GM23338 (cell line): ENCODE measurements at regions not wholly inside any gene's neighbourhood (a gene's known extent, or its start where the extent isn't known, plus 50 kb on each side); places are given as distances from the start of the nearest gene placed in this dataset.

Source experiments
- ATAC-seq: fragments of 200-7000 bp; cut with Tn5 transposase; 3 replicates; pipeline ENCODE4 v1.9.1; 2020
- DNase-seq: peaks from one replicate; pipeline ENCODE4 v3.0.0-alpha.2; 2015; ENCODE audit warnings: low spot score
- H2AFZ ChIP-seq: fragments of 200-600 bp; sonication (generic); 2 replicates; pipeline ENCODE4 v1.8.0; 2016; ENCODE audit warnings: antibody characterized with exemption, mild to moderate bottlenecking, moderate library complexity
- H3F3A ChIP-seq: fragments of 200-600 bp; sonication (generic); replicated peaks from 2 replicates; pipeline ENCODE4 v1.8.0; 2017; ENCODE audit warnings: antibody characterized with exemption, mixed run types, low read depth
- H3K27ac ChIP-seq: fragments of 200-600 bp; sonication (generic); 2 replicates; pipeline ENCODE4 v1.6.1; 2016; ENCODE audit warnings: low read depth
- H3K27me3 ChIP-seq: fragments of 200-600 bp; sonication (generic); 2 replicates; pipeline ENCODE4 v1.8.0; 2016; ENCODE audit warnings: mild to moderate bottlenecking, mixed run types, moderate library complexity; ENCODE audit not compliant: insufficient read depth
- H3K36me3 ChIP-seq: fragments of 200-600 bp; sonication (generic); 2 replicates; pipeline ENCODE4 v1.8.0; 2016; ENCODE audit warnings: mild to moderate bottlenecking; ENCODE audit not compliant: insufficient read depth
- H3K4me1 ChIP-seq: fragments of 200-600 bp; sonication (generic); 2 replicates; pipeline ENCODE4 v1.8.0; 2016; ENCODE audit warnings: mild to moderate bottlenecking, moderate library complexity; ENCODE audit not compliant: insufficient read depth
- H3K4me2 ChIP-seq: fragments of 200-600 bp; sonication (generic); 2 replicates; pipeline ENCODE4 v1.7.1; 2017; ENCODE audit warnings: mixed run types
- H3K4me3 ChIP-seq: fragments of 200-600 bp; sonication (generic); 2 replicates; pipeline ENCODE4 v1.6.1; 2016; ENCODE audit warnings: mixed run types
- H3K79me2 ChIP-seq: fragments of 200-600 bp; sonication (generic); replicated peaks from 2 replicates; pipeline ENCODE4 v1.8.0; 2017; ENCODE audit warnings: mild to moderate bottlenecking; ENCODE audit not compliant: insufficient read depth
- H3K9me2 ChIP-seq: fragments of 200-600 bp; sonication (generic); 2 replicates; pipeline ENCODE4 v1.8.0; 2017; ENCODE audit not compliant: insufficient read depth
- H4K20me1 ChIP-seq: fragments of 200-600 bp; sonication (generic); replicated peaks from 2 replicates; pipeline ENCODE4 v1.8.0; 2017; ENCODE audit warnings: mild to moderate bottlenecking; ENCODE audit not compliant: insufficient read depth
- H3K27ac Mint-ChIP-seq: 2 replicates; pipeline ENCODE4 v1.8.0; 2020; ENCODE audit warnings: inconsistent platforms, mild to moderate bottlenecking, moderate library complexity, mixed read lengths
- H3K27me3 Mint-ChIP-seq: 3 replicates; pipeline ENCODE4 v1.8.0; 2022; ENCODE audit warnings: low read depth, mild to moderate bottlenecking, moderate library complexity, mixed read lengths, inconsistent platforms; ENCODE audit not compliant: insufficient read depth, poor library complexity
- H3K36me3 Mint-ChIP-seq: 3 replicates; pipeline ENCODE4 v1.8.0; 2021; ENCODE audit warnings: low read depth, mild to moderate bottlenecking, inconsistent platforms, moderate library complexity, mixed read lengths
- H3K4me1 Mint-ChIP-seq: 3 replicates; pipeline ENCODE4 v1.8.0; 2020; ENCODE audit warnings: mild to moderate bottlenecking, inconsistent platforms, mixed read lengths
- H3K4me3 Mint-ChIP-seq: 3 replicates; pipeline ENCODE4 v1.8.0; 2021; ENCODE audit warnings: moderate library complexity, mild to moderate bottlenecking, inconsistent platforms, mixed read lengths
- H3K9me3 Mint-ChIP-seq: 3 replicates; pipeline ENCODE4 v1.8.0; 2020; ENCODE audit warnings: moderate library complexity, mild to moderate bottlenecking, inconsistent platforms, mixed read lengths
- EZH2phosphoT487 ChIP-seq: fragments of 200-600 bp; sonication (generic); IDR thresholded peaks from one replicate; pipeline ENCODE4 v1.8.1; 2018; ENCODE audit warnings: antibody characterized with exemption; ENCODE audit not compliant: unreplicated experiment
- NANOG ChIP-seq: IDR thresholded peaks from 2 replicates; pipeline ENCODE4 v1.6.1; 2016; ENCODE audit warnings: antibody characterized with exemption, borderline replicate concordance
- POLR2AphosphoS5 ChIP-seq: IDR thresholded peaks from 2 replicates; pipeline ENCODE4 v1.6.1; 2016; ENCODE audit warnings: antibody characterized with exemption, low read depth
- STAT1 ChIP-seq: IDR thresholded peaks from one replicate; pipeline ENCODE4 v1.6.1; 2016; ENCODE audit warnings: antibody characterized with exemption; ENCODE audit not compliant: unreplicated experiment
- ZNF114 ChIP-seq: fragments of 250-450 bp; sonication (Bioruptor Pico); IDR thresholded peaks from 2 replicates; pipeline ENCODE4 v1.5.0; 2020; ENCODE audit warnings: mild to moderate bottlenecking, moderate library complexity
- ZNF331 ChIP-seq: fragments of 250-450 bp; sonication (Bioruptor Pico); IDR thresholded peaks from 2 replicates; pipeline ENCODE4 v1.5.0; 2020; ENCODE audit warnings: low read depth, mild to moderate bottlenecking, moderate library complexity
- TF ChIP-seq, protein P1 (sequence below): fragments of 250-450 bp; sonication (Bioruptor Pico); IDR thresholded peaks from 2 replicates; pipeline ENCODE4 v1.5.0; 2020; ENCODE audit warnings: mild to moderate bottlenecking, moderate library complexity
- TF ChIP-seq, protein P2 (sequence below), 2 experiments: fragments of 200-600 bp in 1 of 2; sonication (generic) in 1 of 2; conservative IDR thresholded peaks; 2 replicates each; pipeline versions ENCODE4 v1.5.1 to v1.6.1; 2016 to 2017; ENCODE audit warnings: antibody characterized with exemption in 2 of 2, low read depth in 2 of 2, mild to moderate bottlenecking in 2 of 2, moderate library complexity in 1 of 2

DNA sequence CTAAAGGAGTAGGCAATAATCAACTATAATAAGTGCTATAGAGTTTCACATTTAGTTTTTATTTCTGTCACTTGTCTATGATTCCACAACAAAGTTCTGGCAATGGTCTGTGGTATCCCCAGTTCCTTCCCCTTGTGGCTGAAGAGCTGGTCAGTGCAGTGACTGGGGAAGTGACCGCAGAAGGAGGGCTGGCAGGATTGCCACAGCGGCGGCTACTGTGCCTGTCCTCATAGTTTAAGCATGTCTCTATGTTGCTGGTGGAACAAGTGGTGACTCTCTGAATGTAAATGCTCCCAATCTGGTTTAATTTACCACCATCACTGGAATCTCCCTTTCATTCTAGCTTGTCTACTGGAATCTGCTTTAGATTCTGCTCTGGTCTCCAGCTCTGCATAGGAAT is 170.6 kb upstream of the GK2 start (continued):
- TF ChIP-seq, protein P1, sequence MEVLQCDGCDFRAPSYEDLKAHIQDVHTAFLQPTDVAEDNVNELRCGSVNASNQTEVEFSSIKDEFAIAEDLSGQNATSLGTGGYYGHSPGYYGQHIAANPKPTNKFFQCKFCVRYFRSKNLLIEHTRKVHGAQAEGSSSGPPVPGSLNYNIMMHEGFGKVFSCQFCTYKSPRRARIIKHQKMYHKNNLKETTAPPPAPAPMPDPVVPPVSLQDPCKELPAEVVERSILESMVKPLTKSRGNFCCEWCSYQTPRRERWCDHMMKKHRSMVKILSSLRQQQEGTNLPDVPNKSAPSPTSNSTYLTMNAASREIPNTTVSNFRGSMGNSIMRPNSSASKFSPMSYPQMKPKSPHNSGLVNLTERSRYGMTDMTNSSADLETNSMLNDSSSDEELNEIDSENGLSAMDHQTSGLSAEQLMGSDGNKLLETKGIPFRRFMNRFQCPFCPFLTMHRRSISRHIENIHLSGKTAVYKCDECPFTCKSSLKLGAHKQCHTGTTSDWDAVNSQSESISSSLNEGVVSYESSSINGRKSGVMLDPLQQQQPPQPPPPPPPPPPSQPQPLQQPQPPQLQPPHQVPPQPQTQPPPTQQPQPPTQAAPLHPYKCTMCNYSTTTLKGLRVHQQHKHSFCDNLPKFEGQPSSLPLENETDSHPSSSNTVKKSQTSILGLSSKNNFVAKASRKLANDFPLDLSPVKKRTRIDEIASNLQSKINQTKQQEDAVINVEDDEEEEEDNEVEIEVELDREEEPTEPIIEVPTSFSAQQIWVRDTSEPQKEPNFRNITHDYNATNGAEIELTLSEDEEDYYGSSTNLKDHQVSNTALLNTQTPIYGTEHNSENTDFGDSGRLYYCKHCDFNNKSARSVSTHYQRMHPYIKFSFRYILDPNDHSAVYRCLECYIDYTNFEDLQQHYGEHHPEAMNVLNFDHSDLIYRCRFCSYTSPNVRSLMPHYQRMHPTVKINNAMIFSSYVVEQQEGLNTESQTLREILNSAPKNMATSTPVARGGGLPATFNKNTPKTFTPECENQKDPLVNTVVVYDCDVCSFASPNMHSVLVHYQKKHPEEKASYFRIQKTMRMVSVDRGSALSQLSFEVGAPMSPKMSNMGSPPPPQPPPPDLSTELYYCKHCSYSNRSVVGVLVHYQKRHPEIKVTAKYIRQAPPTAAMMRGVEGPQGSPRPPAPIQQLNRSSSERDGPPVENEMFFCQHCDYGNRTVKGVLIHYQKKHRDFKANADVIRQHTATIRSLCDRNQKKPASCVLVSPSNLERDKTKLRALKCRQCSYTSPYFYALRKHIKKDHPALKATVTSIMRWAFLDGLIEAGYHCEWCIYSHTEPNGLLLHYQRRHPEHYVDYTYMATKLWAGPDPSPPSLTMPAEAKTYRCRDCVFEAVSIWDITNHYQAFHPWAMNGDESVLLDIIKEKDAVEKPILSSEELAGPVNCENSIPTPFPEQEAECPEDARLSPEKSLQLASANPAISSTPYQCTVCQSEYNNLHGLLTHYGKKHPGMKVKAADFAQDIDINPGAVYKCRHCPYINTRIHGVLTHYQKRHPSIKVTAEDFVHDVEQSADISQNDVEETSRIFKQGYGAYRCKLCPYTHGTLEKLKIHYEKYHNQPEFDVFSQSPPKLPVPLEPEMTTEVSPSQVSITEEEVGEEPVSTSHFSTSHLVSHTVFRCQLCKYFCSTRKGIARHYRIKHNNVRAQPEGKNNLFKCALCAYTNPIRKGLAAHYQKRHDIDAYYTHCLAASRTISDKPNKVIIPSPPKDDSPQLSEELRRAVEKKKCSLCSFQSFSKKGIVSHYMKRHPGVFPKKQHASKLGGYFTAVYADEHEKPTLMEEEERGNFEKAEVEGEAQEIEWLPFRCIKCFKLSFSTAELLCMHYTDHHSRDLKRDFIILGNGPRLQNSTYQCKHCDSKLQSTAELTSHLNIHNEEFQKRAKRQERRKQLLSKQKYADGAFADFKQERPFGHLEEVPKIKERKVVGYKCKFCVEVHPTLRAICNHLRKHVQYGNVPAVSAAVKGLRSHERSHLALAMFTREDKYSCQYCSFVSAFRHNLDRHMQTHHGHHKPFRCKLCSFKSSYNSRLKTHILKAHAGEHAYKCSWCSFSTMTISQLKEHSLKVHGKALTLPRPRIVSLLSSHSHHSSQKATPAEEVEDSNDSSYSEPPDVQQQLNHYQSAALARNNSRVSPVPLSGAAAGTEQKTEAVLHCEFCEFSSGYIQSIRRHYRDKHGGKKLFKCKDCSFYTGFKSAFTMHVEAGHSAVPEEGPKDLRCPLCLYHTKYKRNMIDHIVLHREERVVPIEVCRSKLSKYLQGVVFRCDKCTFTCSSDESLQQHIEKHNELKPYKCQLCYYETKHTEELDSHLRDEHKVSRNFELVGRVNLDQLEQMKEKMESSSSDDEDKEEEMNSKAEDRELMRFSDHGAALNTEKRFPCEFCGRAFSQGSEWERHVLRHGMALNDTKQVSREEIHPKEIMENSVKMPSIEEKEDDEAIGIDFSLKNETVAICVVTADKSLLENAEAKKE (CRISPR knock-in tag): no peak
- TF ChIP-seq STAT1: no peak
- no peak for TF ChIP-seq ZNF331 (CRISPR knock-in tag)
- no peak for TF ChIP-seq POLR2AphosphoS5
- TF ChIP-seq NANOG: no peak
- TF ChIP-seq, protein P2, sequence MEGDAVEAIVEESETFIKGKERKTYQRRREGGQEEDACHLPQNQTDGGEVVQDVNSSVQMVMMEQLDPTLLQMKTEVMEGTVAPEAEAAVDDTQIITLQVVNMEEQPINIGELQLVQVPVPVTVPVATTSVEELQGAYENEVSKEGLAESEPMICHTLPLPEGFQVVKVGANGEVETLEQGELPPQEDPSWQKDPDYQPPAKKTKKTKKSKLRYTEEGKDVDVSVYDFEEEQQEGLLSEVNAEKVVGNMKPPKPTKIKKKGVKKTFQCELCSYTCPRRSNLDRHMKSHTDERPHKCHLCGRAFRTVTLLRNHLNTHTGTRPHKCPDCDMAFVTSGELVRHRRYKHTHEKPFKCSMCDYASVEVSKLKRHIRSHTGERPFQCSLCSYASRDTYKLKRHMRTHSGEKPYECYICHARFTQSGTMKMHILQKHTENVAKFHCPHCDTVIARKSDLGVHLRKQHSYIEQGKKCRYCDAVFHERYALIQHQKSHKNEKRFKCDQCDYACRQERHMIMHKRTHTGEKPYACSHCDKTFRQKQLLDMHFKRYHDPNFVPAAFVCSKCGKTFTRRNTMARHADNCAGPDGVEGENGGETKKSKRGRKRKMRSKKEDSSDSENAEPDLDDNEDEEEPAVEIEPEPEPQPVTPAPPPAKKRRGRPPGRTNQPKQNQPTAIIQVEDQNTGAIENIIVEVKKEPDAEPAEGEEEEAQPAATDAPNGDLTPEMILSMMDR (conservative IDR thresholded peaks at IDR 0.05; ENCODE audit: low read depth in 2 of 2): no peak
- no peak for TF ChIP-seq ZNF114 (CRISPR knock-in tag)

DNA sequence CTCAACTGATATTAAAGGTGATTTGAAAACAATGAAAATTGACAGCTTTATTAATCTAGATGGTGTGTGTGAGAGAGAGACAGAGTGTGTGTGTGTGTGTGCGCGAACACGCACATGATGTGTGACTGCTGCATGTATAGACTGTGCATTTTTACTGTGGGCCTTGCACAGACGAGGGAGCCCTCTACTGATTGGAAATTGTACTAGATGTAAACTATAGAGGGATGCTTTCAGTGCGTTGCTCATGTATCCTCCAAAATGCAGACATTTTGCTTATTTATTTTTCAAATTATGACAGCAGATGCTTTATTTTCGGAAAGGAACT is 168.4 kb upstream of the GK2 start:
- Histone ChIP-seq H3K9me2 (no peaks in the 10 kb centered on the region), H3K36me3 (no peaks in the 10 kb centered on the region), H3K27me3 (no peaks in the 10 kb centered on the region), H3K79me2 (no peaks in the 10 kb centered on the region), H3F3A (no peaks in the 10 kb centered on the region), H2AFZ (peak overlapping the region; percentile 64; the same call in 1 of the 2 replicates), H3K4me3 (no peak overlapping the region), H3K27ac (no peak overlapping the region), H3K4me2 (no peak overlapping the region), H4K20me1 (no peaks in the 10 kb centered on the region), H3K4me1 (peaks cover 23% of the 10 kb centered on the region)
- DNase-seq (peak; percentile 38), ATAC-seq (peak; percentile 72)
- Mint-ChIP-seq H3K4me1 (peaks cover 18% of the 10 kb centered on the region; the same call in 2 of the 3 replicates), H3K36me3 (no peaks in the 10 kb centered on the region), H3K27ac (no peak overlapping the region), H3K27me3 (no peaks in the 10 kb centered on the region), H3K4me3 (no peak overlapping the region), H3K9me3 (no peaks in the 10 kb centered on the region)
- no peak for TF ChIP-seq EZH2phosphoT487
- TF ChIP-seq, protein P2 (conservative IDR thresholded peaks at IDR 0.05; ENCODE audit: low read depth in 2 of 2): peak; percentile 60 to 77
